GM19463 (cell line): ENCODE measurements at regions not wholly inside any gene's neighbourhood (a gene's known extent, or its start where the extent isn't known, plus 50 kb on each side); places are given as distances from the start of the nearest gene placed in this dataset.

Experiments
- ATAC-seq: cut with Tn5 transposase; IDR thresholded peaks from one replicate; pipeline ENCODE4 v1.9.1; 2021; ENCODE audit warnings: mild to moderate bottlenecking, moderate library complexity; ENCODE audit not compliant: unreplicated experiment

- no peak for ATAC-seq
These were observed 50.7 kb upstream of the ACOT11 start for GRCh38 chr1:54497338-54497737.

GRCh38 chr1:54495954-54496353 lies 52.1 kb upstream of the ACOT11 start:
- ATAC-seq: no peak

GRCh38 chr1:54493608-54494007 lies 54.4 kb upstream of the ACOT11 start:
- no peak for ATAC-seq

- ATAC-seq: no peak
These were observed 57.4 kb upstream of the ACOT11 start for GRCh38 chr1:54490361-54491248.

- no peak for ATAC-seq
These were observed 58.3 kb upstream of the ACOT11 start for GRCh38 chr1:54489627-54490250.

- ATAC-seq: no peak
These were observed 59.0 kb upstream of the ACOT11 start for GRCh38 chr1:54488779-54489626.

- peak; percentile 55 for ATAC-seq
These were observed 59.8 kb upstream of the ACOT11 start for GRCh38 chr1:54488065-54488750.

- no peak for ATAC-seq
These were observed 60.4 kb upstream of the ACOT11 start for GRCh38 chr1:54487571-54488050.

- no peak for ATAC-seq
These were observed 61.1 kb upstream of the ACOT11 start for GRCh38 chr1:54486907-54487306.

GRCh38 chr1:54485416-54485815 lies 62.6 kb upstream of the ACOT11 start:
- no peak for ATAC-seq

GRCh38 chr1:54483875-54484437 lies 64.1 kb upstream of the ACOT11 start:
- no peak for ATAC-seq

GRCh38 chr1:54481201-54481884 lies 66.7 kb upstream of the ACOT11 start:
- no peak for ATAC-seq

- no peak for ATAC-seq
These were observed 67.5 kb upstream of the ACOT11 start for GRCh38 chr1:54480525-54480848.

- no peak for ATAC-seq
These were observed 68.0 kb upstream of the ACOT11 start for GRCh38 chr1:54479841-54480524.

- ATAC-seq: no peak
These were observed 68.8 kb upstream of the ACOT11 start for GRCh38 chr1:54479251-54479650.

GRCh38 chr1:54477153-54477561 lies 70.9 kb upstream of the ACOT11 start:
- no peak for ATAC-seq

GRCh38 chr1:54476530-54477109 lies 70.4 kb upstream of the SSBP3 start:
- ATAC-seq: no peak

GRCh38 chr1:54475946-54476516 lies 69.8 kb upstream of the SSBP3 start:
- no peak for ATAC-seq
